HG02642 (cell line): ENCODE measurements at regions not wholly inside any gene's neighbourhood (a gene's known extent, or its start where the extent isn't known, plus 50 kb on each side); places are given as distances from the start of the nearest gene placed in this dataset.

ENCODE experiments used
- ATAC-seq: cut with Tn5 transposase; IDR thresholded peaks from one replicate; pipeline ENCODE4 v1.9.1; 2021; ENCODE audit warnings: mild to moderate bottlenecking; ENCODE audit not compliant: unreplicated experiment, poor library complexity

GRCh38 chr5:110203661-110204060, 513.9 kb downstream of the MAN2A1 start:
- no peak for ATAC-seq

GRCh38 chr5:110209401-110209800, 517.1 kb downstream of the TMEM232 start:
- no peak for ATAC-seq

DNA sequence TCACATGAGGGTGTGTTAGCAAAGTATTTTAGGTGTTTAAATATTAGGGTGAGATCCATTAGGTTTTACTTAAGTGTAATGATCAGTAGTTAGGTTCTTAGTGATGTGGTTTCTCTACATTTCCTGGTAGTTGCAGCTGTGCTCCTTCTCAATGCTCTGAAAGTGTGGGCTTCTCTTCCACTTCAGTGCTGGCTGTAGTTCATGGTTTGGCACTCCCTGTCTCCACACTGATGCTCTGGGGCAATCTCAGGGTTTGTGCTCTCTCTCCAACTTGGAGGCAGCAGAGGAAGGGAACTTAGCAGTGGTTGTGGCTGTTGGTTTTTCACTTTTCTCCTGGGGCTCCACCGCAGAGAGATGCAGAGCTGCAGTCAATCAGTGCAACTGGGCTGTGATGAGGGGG, 507.5 kb downstream of the TMEM232 start:
- ATAC-seq, result no peak

- ATAC-seq, result no peak
These were observed 506.7 kb downstream of the TMEM232 start for GRCh38 chr5:110219769-110220168.

DNA sequence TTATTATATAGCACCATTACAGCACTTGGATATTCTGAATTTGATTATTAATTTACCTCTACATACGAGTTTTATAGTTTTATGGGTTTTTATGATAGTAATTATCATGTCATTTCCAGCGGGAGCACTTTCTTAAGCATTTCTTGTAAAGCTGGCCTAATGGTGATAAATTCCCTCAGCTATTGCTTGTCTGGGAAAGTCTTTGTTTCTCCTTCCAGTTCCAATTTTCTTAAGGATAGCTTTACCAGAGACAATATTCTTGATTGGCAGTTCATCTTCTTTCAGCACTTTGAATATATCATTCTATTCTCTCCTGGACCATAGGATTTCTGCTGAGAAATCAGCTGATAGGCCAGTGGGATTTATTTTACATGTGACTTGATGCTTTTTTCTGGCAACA, 505.4 kb downstream of the TMEM232 start:
- ATAC-seq, result no peak

DNA sequence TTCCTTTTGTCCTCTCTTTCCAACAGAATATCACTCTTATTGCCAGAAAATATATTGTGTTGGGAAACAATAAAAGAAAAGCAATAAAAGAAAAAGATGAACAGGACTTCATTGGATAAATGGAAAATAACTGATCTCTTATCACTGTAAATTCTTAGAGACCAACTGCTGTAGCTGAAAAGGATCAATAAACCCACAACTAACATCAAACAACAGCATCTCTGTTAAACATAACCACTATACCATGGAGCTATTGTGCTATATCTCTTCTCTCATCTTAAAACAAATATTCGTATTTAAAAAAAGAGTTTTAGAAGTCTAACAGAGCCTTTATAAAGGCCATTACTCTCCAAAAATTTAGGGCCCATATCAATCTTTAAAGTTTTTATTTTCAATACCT, 502.4 kb downstream of the TMEM232 start:
- ATAC-seq, result no peak

GRCh38 chr5:110225949-110226348, 500.5 kb downstream of the TMEM232 start:
- ATAC-seq, result no peak

GRCh38 chr5:110239786-110240185, 486.7 kb downstream of the TMEM232 start:
- ATAC-seq, result no peak

- no peak for ATAC-seq
These were observed 483.5 kb downstream of the TMEM232 start for GRCh38 chr5:110242950-110243349.

DNA sequence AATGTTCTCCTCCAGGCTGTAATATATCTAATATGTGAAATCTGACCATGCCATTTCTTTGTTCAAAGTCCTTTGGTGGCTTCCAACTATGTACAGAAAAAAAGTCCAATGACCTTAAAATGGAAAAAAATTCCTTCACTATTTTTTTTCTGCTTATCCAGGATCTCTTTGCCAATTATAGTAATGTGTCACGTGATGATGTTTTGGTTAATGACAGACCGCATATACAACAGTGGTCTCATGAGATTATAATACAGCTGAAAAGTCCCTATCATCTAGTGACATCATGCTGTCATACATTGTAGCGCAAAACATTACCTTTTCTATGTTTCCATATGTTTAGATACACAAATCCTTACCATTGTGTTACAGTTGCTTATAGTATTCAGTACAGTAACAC, 477.6 kb downstream of the TMEM232 start:
- no peak for ATAC-seq

- no peak for ATAC-seq
These were observed 476.1 kb downstream of the TMEM232 start for GRCh38 chr5:110250355-110250754.

DNA sequence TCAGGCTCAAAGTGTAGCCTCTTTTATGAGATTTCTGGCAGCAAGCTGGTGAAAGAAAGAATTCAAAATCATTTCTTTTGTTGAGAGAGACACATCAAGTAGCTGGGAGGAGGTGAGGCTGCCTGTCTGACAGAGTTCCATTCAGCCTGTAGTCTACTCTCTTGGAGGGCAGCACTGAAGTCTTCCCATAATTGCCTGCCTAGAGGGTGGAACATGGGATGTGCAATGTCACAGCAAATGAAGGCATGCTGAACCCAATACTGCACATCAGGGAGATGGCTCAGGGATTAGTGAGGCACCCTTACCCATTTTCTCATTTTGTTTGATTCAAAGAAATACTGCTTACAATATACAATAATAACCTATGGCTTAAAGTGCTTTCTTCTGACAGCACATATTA, 475.7 kb downstream of the TMEM232 start:
- ATAC-seq, result no peak

- ATAC-seq, result no peak
These were observed 475.1 kb downstream of the TMEM232 start for GRCh38 chr5:110251366-110251765.

GRCh38 chr5:110255194-110255593, 471.3 kb downstream of the TMEM232 start:
- ATAC-seq, result no peak

GRCh38 chr5:110256298-110256697, 470.2 kb downstream of the TMEM232 start:
- no peak for ATAC-seq

DNA sequence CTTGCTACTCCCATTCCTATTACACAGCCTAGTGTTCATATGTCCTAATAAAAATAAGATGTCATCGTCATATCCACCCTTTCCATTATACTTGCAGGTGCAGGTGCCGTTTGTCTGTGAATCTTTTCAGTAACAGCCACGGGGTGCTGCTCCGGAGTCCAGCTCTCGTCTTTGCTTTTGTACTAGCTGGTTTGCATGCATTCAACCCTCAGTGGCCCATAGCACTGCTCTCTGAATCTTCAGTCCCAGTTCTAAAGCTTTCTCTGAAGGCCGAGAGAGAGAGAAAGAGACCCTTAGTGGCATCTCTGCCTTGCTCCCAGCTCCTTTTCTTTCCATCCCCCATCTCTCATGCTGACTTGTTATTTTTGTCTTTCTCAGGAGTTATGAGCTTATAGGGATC, 468.5 kb downstream of the TMEM232 start:
- no peak for ATAC-seq

DNA sequence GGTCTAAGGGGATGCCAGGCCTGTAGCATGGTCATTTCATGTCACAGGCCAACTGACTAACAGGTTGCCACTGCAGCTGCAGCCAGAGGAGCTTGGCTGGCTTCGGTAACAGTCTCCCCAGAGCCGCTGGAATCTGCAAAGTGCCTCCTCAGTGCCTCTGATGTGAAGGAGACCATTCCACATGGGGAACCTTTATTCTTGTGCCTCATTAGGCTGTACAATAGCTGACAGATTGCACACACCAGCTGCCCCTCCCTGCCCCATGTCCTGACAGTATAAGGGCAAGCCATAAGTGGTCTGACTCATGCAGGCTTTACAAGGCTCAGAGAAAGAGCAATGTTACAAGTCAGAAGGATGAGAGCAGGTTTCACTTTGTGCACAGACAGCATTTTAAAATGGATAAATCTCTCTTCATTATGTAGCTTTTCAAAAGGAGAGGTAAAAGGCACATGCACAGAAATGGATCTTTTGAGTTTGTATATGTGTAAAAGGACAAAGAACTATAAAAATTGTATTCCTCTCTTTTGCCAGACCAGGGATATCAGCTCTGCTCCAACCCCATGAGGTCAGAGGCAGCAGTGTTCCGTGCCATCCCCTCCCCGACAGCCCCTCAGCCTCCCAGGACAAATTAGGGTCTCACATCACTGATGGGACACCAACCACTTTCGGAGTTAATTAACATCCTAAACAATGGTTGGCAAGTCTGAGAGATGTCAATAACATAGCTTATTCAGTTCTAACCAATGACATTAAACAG, 467.8 kb downstream of the TMEM232 start:
- no peak for ATAC-seq

DNA sequence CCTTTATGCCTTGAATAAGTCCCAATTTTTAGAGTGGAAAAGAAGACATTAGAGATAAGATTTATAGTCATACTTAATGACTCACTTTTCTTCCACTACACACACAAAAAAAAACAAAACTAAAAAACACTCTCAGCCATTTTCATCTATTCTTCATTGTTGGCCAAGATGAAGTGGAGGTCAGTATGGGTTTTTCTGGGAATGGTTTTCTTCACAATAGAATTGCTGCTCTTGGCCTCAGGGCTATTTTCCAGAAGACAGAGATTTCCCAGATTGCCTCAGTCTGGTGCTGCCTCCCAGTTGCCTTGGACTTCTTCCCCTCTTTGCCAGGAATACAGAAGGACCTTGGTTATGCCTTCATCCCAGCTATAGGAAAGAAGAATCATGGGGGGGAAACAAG, 463.7 kb downstream of the TMEM232 start:
- ATAC-seq, result no peak

GRCh38 chr5:110264661-110265060, 461.8 kb downstream of the TMEM232 start:
- no peak for ATAC-seq

DNA sequence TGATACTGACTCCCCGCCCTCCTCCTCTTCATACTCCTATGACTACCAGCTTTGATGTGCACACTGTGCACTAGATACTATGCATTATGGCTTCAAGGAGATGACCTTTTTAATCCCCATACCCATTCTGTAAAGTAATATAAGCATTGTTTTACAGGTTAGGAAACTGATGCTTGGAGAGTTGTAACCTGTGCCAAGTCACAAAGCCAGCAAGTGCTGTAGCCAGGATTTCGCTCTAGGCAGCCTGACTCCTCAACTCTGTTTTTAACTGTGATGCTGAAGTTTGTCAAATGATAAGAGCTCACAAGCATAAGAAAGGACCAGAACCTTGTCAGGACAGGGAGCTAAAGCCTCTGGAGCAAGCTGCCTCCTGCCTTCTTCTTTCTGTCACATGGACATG, 461.3 kb downstream of the TMEM232 start:
- no peak for ATAC-seq

GRCh38 chr5:110267714-110268113, 458.8 kb downstream of the TMEM232 start:
- no peak for ATAC-seq

- no peak for ATAC-seq
These were observed 458.2 kb downstream of the TMEM232 start for GRCh38 chr5:110268283-110268682.

GRCh38 chr5:110268985-110269384, 457.5 kb downstream of the TMEM232 start:
- no peak for ATAC-seq
